GM12873 (cell line): ENCODE measurements at regions not wholly inside any gene's neighbourhood (a gene's known extent, or its start where the extent isn't known, plus 50 kb on each side); places are given as distances from the start of the nearest gene placed in this dataset.

Experiments used
- CTCF ChIP-seq: IDR thresholded peaks from 2 replicates; pipeline ENCODE4 v1.5.1; 2012; ENCODE audit warnings: low read depth, mild to moderate bottlenecking, moderate library complexity, low read length, control low read depth; ENCODE audit not compliant: insufficient read depth; ENCODE audit errors: missing control alignments

DNA sequence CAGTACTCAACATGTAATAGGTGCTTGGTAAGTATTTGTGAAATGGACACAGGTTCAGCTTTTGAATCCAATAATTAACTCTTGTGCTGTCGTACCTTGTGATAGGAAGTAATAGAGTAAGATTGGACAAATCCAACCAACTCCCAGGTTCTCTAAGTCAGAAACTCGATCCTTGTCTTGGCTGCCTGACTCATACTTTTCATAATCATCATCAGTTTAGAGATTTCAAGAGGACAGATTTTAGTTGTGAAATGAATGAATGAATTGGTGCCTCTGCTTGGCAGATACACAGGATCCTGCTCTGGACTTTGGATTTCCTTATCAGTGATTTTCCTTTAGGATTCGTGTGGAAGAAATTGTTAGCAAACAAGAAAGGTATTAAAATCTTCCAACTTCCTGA is 1145.2 kb downstream of the AACS start:
- no peak for TF ChIP-seq CTCF

DNA sequence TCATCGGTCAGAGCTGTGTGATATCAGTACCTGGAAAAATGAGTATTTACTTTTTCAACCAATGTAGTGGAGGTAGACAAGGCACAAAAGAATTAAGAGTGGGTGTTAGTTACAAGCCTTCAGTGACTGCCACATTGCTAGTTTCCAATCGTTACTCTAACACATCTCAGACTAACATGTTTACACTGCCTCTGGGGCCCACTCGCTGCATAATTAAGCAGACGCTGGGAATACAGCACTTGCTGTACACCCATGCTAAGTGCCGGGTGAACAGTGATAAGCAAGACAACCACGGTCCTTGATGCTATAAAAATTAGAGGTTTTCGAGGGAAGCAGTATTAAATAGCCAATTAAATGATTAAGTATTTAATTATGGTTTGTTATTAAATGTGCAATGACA is 1147.6 kb downstream of the AACS start:
- TF ChIP-seq CTCF = no peak

DNA sequence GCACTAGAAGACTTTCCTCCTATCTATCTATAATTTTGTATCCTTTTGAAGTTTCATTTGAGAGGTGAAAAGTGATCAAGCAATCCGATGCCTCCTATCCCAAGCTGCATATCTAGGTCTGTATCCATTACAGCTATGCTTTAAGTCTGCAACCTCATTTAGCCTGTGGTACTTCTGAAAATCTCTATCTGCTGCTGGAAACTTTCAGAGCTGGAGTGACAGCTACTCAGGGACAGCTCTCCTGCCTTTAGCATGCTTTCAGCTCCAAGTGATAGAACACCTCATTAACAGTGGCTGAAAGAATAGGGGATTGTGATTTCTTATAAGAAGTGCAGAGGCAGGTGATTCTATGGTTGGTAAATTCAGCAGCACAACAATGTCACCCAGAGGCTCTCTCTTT is 1153.5 kb downstream of the AACS start:
- TF ChIP-seq CTCF = no peak

DNA sequence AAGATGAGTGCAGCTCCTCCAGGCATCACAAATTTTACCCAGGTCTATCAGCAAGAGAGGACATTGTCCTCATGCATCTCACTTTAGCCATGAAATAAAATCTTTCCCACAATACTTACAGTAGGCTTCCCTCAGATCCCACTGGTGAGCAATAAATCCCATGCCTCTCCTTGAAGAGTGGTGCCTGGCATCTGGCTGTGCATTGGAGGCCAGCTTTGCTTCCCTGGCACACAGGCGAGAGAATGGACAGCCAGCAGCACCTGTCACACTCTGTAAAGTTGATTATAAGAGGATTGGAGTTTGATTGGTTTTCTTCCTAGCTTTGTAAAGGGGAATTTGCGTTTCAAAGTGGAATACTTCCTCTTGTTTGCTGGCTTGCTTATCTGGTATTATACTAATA is 1153.9 kb downstream of the AACS start:
- no peak for TF ChIP-seq CTCF

DNA sequence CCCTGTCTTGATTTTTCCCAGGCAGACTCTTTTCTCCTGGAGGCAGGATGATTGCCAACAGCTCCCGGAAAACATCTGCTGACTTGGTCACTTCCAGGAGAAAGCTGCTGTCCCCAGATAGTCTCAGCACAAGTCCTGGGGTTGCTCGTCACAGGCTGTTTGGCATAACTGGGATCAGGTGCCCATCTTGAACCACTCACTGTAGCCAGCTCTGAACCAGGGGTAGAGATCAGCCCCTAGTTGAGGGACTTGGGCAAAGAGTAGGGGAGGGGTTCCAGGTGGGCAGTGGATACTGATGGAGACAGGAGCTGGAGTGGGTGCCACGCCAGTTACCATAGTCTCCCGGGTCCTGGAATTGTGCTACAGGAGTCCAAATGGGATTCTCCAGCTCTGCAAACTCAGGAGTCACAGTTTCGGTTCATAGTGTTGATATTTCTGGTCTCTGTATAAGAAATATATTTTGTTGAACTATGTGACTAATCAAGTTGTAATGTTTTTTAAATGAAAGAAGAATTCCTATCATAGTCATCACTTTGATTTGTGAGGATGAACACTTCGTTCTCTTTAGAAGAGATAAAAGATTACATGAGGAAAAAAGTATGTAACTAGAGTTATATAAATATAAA is 1154.5 kb downstream of the AACS start:
- TF ChIP-seq CTCF = no peak

DNA sequence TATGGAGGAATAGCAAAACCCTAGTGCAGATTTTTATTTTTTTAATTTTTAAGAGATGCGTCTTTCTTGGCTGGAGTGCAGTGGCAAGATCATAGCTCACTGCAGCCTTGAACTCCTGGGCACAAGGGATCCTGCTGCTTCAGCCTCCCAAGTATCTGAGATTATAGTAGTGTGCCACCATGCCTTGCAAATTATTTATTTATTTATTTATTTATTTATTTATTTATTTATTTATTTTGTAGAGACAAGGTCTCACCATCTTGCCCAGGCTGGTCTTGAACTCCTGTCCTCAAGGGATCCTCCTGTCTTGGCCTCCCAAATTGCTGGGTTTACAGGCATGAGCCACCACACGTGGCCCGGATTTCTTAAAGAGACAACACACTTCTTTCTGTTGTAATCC is 1158.8 kb downstream of the AACS start:
- no peak for TF ChIP-seq CTCF

DNA sequence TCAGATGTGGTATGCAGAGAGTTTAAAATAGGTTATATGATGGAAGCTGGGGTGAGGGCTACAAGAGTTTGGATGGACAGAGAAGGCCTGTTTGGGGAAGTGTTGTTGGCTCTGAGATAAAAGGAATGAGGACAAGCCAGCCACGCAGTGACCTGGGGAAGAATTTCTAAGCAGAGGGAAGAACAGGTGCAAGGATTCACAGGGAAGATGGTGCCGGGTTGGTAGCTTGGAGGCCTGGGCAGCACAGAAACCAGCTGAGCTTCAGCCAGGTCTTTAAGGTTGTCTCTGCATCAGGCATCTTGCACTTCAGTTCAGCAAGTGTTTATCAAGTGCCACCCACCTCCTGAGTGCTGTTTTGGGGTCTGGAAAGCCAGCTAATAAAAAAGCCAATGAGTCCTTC is 1163.7 kb downstream of the AACS start:
- TF ChIP-seq CTCF = no peak
